Central memory CD4-positive, alpha-beta T cell (primary cell): ENCODE measurements at regions not wholly inside any gene's neighbourhood (a gene's known extent, or its start where the extent isn't known, plus 50 kb on each side); places are given as distances from the start of the nearest gene placed in this dataset.
"Not testable (repeated sequence)": the region's sequence is repeated elsewhere in the genome, so short reads cannot be mapped to it uniquely, and the experiment has no call there.

ENCODE experiments used
- DNase-seq: peaks from one replicate; pipeline ENCODE4 v3.0.0; 2022

DNA sequence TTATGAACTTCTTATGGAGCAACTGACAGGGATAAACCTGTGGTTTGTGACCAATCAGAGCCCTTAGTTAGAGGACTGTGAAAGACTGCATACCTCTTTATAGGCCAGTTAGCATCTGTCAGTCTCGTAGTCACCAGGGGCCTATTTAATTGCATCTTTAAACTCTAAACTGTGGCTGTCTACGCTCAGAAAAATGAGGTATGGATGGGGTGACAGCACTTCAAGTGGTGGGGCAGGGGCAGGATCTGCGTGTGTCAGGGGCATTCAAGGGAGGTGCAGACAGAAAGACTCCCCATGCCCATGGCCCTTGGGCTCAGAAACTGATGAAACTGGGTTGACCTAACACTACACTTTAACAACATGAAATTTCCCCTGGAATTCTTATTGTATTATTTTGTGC lies 132.6 kb upstream of the TBCA start:
- no peak for DNase-seq

DNA sequence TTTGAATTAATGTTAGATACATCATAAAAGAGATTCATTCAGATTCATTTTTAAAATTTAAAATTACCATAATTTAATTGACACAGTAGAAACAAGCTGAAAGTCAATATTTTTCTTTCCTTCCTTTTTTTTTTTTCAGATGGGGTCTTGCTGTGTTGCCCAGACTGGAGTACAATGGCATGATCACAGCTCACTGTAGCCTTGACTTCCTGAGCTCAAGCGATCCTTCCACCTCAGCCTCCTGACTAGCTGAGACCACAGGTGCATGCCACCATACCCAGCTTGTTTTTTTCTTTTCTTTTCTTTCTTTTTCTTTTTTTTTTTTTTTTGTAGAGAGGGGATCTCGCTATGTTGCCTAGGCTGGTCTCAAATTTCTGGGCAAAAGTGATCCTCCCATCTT lies 131.6 kb upstream of the TBCA start:
- no peak for DNase-seq

DNA sequence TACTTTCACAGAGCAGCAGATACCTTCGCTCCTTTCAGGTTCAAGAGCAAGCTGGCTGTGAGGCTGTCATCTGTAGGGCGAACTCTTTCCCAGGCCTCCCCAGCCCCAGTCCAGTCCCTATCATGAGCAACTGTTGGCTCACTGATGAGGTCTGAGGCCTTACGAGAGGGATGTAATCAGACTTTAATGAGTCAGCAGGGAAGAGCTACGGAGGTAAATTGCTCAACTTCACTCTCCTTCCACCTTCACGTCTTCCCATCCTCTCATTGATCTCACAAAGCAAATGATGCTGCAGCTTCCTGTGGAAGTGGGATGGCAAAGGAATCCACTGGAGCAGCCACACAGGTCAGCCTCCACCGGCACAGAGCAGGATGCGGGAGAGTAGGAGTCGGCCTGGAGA lies 130.7 kb upstream of the TBCA start:
- DNase-seq, result no peak

DNA sequence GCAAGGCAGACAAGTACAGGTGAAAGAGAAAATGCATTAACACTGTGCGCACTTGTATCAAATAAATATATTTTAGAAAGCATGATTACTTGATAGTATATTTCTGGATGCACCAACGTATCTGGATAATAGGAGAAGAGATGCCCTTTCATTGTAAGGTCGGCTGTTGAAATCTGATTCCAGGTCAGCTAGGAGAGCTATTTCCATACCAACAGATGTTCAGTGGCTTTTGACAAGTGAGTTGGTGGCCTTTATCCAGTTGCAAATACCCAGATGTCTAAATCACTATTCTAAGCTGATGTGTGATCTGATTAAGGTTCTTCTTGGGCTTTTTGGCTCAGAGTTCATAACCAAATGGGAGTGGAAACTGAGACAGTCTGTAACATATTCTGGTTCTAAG lies 128.2 kb upstream of the TBCA start:
- DNase-seq, result no peak

- DNase-seq, result no peak
These were observed 124.6 kb upstream of the TBCA start for GRCh38 chr5:77900691-77901090.

DNA sequence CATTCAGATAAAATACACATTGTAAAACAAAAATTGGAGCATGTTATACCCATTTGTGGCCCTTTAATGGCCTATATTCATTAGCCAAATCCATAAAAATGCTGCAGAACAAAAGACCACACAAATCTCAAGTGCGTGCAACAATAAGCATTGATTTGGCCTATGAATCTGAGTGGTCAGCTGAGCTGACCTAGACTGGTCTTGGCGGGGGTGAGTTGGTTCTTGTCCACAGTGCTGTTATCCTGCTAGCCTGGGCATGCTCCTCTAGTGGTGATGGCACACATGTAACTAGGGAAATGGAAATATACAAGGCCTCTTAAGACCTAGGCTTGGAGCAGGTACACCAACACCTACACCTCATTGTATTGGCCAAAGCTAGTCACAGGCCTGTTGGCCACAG lies 122.2 kb upstream of the TBCA start:
- DNase-seq, result no peak

DNA sequence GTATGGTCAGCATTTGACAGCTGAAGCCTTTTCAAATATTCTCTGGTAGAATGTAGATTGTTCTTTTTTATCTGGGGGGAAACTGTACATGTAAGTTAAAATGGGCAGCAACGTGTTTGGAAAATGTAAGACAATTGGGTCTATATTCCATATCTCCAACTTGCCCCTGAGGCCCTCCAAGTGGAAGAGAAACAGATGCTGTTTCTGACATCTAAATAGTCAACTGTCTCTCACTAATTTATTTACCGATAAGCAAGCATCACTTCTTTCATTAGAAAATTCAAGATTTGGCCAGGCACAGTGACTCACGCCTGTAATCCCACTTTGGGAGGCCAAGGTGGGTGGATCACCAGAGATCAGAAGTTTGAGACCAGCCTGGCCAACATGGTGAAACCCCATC lies 120.2 kb upstream of the TBCA start:
- no peak for DNase-seq

DNA sequence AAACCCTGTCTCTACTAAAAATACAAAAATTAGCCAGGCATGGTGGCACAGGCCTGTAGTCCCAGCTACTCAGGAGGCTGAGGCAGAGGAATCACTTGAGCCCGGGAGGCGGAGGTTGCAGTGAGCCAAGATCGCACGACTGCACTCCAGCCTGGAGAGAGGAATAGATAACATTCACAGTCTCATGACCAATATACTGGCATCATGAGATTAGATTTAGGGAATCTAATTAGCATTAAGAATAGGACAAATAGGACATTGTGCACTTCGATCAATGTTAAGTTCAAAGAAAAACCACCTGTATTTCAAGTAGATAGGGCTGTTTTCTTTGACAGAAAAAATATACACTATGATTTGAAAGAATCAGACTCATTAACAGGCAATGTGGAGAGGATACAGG lies 118.0 kb upstream of the TBCA start:
- not testable (repeated sequence) for DNase-seq

GRCh38 chr5:77893225-77893860 lies 117.2 kb upstream of the TBCA start:
- DNase-seq, result no peak

DNA sequence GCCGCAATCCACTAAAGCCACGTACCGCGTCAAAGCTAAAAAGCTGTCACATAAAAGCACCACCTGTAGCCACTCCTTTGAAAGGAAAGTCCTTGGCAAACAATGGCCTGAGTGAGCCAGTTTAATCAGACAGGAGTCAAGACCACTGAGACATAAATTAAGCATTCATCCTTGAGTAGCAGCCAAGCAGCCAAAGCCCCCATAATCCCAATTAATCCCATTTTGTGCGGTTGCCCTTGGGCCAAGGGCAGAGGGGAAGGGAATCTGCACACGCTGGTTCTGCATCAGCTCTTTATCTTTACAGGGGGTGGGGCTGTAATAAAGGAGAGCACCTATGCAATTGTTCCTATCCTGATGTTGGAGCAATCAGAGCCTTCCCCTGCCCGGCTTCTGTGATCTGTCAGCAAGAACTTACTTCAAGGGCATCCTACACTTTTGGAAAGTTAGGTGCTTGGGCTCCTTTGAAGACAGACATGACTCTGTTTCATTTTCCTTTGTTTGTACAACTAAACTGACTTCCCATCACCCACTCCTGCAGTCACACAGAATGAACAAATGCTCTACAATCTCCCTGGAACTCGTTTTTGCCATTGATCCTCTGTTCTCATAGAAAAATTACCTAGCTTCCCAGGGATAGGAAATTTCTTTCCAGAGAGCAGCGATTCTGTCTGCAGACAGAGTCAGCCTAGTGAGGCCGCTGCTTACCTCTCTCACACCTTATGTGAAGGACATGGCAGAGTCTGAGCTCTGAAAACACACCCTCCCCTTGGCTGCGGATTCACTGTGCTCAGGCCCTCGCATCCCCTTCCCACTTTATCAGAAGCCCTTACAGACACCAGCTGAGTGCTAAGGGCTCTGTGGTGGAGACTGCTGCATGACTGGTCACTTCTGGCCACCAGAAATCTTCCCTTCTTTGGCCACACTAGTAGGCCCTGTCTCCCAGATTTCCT lies 116.2 kb upstream of the TBCA start:
- DNase-seq, result no peak

- DNase-seq, result no peak
These were observed 109.4 kb upstream of the TBCA start for GRCh38 chr5:77885519-77885918.

DNA sequence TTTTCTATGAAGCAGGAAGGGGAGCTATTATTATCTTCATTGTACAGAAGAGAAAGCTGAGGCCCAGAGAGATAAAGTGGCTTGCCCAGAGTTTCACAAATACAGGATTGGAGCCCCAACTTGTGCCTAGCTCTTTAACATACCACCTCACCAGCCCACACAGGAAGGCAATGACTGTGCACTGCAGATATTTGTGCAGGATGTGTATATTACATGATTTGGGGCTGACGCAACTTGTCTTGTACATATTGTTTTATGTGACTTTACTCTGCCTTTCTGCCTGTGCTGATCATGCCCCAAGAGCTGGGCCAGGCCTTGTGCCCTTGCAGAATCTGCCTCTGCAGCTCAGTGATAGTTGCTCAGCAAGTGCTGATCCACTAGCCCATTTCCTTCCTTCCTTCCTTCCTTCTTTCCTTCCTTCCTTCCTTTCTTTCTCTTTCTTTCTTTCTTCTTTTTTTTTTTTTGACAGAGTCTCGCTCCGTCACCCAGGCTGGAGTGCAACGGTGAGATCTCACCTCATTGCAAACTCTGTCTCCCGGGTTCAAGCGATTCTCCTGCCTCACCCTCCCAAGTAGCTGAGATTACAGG lies 106.6 kb upstream of the TBCA start:
- DNase-seq, result no peak

GRCh38 chr5:77881528-77881927 lies 105.4 kb upstream of the TBCA start:
- DNase-seq, result no peak

- no peak for DNase-seq
These were observed 101.6 kb upstream of the TBCA start for GRCh38 chr5:77877516-77878355.

DNA sequence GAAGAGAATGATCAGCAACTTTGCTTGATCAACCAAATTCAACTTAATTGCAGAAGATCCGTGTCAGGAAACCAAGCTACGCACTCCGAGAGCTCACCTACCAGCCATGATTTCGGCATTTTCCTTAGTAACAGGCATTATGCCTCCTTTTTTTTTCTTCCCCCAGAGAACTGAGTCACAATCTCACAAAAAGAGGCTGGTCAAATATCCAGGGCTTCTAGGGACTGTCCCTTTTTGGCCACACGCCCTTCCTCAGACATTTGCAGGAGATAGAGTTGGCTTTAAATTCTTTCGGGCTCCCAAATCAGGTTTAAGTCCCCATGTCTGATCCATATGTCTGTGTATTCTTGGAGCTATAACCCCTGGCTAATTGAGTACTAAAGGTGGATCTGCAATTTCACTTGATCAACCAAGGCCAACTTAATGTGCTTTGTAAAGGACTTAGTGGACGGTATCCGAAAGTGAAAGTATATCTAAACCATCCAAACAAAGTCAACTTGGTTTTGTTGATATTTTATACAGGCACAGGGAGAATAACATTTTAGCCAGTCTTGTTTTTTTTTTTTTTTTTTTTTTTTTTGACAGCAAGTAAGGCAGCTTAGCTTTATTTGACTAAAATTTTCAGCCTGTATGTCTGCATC lies 100.8 kb upstream of the TBCA start:
- no peak for DNase-seq

- no peak for DNase-seq
These were observed 100.2 kb upstream of the TBCA start for GRCh38 chr5:77876316-77876715.

- DNase-seq, result no peak
These were observed 98.6 kb upstream of the TBCA start for GRCh38 chr5:77874691-77875090.

DNA sequence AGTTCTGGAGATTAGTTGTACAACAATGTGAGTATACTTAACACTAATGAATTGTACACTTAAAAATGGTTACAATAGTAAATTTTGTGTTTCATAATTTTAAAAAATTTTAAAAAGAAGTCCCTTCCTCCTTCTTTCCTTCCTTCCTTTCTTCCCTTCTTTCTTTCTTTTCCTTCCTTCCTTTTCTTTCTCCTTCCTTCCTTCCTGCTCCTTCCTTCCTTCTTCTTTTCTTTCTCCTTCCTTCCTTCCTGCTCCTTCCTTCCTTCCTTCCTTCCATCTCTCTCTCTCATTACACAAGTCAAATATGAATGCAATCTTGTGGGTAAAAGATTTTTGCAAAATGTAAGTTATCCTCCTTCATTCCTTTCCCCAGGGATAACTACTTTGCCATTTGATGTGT lies 97.1 kb upstream of the TBCA start:
- no peak for DNase-seq

DNA sequence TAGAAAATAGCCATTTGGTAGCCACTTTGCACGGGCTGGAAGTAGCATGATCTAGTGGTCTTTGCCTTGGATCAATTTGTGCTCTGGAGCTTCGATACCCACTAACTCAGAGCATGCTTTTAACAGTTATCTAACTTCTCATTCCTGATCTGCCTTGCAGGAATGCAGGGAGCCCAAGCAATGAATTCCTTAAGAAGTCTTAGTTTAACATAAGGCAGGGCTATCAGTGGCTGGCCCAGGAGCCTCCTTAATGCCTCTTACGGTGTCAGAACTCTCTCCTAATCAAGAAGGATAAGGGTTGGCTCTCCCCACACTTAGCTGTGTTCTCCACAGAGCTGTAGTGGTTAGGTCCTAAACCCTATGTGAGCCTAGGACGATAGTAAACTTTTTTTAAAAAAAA lies 95.8 kb upstream of the TBCA start:
- DNase-seq, result no peak

- DNase-seq, result no peak
These were observed 94.9 kb upstream of the TBCA start for GRCh38 chr5:77871016-77871415.

DNA sequence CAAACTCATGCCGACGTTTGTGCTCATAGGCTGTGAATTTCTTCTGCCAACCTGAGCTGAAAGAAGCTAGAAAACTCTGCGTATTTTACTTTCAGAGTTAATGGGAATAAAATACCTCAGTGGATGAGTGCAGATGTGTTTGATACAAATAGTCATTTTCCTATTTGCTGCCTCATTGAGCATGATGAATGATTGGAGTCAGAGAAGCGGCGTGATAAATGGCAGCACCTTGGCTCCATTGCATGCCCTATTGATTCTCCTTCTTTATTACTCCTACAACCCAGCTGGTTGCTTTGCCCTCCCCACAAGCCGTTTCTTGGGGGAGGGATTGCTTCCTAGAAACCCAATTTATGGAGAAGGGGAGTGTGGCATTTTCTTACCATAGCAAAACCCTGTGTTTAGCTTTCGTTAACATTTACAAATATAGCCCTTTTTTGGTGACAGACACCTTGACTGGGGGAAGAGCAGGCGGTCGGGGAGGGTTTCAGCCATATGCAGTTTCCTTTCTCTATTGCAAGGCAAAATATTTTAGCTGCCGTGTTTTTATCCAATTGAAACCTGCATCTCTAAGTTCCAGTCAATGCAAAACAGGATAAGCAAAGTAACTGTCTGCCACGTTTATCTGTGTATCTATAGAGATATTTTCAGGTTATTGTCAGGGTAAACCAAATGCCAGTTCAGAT lies 93.1 kb upstream of the TBCA start:
- no peak for DNase-seq

GRCh38 chr5:77867914-77868313 lies 91.8 kb upstream of the TBCA start:
- no peak for DNase-seq
